ENCODE measurements at regions not wholly inside any gene's neighbourhood (a gene's known extent, or its start where the extent isn't known, plus 50 kb on each side); places are given as distances from the start of the nearest gene placed in this dataset.
A peak's percentile ranks its signal among the peaks of the same experiment; 100 is the strongest.

DNA sequence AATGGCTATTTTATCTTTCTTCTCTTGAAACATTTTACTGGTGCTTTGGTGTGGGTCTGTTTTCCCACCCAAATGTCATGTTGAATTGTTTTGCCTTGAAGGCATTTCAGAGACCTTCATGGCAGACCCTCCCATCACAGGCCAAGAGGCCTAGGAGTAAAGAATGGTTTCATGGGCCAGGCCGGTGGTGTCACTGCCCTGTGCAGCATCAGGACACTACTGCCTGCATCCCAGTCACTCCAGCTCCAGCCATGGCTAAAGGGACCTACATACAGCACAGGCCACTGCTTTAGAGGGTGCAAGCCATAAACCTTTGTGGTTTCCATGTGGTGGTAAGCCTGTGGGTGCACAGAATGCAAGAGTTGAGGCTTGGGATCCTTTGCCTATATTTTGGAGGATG is 326.9 kb downstream of the SLITRK5 start:
- POLR2A ChIA-PET, result no interaction called here
- no peak for DNase-seq (ENCODE audit: low read depth, low spot score)
- TF ChIP-seq, protein P1, sequence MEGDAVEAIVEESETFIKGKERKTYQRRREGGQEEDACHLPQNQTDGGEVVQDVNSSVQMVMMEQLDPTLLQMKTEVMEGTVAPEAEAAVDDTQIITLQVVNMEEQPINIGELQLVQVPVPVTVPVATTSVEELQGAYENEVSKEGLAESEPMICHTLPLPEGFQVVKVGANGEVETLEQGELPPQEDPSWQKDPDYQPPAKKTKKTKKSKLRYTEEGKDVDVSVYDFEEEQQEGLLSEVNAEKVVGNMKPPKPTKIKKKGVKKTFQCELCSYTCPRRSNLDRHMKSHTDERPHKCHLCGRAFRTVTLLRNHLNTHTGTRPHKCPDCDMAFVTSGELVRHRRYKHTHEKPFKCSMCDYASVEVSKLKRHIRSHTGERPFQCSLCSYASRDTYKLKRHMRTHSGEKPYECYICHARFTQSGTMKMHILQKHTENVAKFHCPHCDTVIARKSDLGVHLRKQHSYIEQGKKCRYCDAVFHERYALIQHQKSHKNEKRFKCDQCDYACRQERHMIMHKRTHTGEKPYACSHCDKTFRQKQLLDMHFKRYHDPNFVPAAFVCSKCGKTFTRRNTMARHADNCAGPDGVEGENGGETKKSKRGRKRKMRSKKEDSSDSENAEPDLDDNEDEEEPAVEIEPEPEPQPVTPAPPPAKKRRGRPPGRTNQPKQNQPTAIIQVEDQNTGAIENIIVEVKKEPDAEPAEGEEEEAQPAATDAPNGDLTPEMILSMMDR (IDR thresholded peaks at IDR 0.05; ENCODE audit: low read depth, low read length), result no peak
- Histone ChIP-seq H3K27me3 (ENCODE audit: control insufficient read depth, insufficient read depth, low read length) (no peaks in the 10 kb centered on the region), H3K4me3 (ENCODE audit: low read depth, low read length) (no peak overlapping the region), H3K9me3 (ENCODE audit: control insufficient read depth, insufficient read depth, low read length) (no peaks in the 10 kb centered on the region), H3K27ac (ENCODE audit: low read depth, low read length) (no peak overlapping the region)
- CTCF ChIA-PET, result no interaction called here

DNA sequence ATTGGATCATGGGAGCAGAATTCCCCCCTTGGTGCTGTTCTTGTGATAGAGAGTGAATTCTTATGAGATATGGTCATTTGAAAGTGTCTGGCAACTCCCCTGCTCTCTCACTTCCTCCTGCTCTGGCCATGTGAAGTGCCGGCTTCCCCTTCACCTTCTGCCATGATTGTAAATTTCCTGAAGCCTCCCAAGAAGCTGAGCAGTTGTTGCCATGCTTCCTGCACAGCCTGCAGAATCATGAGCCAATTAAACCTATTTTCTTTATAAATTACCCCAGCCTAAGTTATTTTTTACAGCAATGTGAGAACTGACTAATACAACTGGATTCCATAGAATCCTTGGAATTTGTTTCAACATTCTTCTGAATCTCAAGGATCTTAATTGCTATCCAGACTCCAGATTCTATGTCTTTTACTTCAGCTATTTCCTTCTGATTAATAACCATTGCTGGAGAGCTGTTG is 328.1 kb downstream of the SLITRK5 start:
- H3K27me3 ChIP-seq (ENCODE audit: control insufficient read depth, insufficient read depth, low read length), result no peaks in the 10 kb centered on the region
- POLR2A ChIA-PET, result no interaction called here
- H3K9me3 ChIP-seq (ENCODE audit: control insufficient read depth, insufficient read depth, low read length), result no peaks in the 10 kb centered on the region
- CTCF ChIA-PET, result no interaction called here
- peak; percentile 11 for DNase-seq (ENCODE audit: low read depth, low spot score)
- no peak overlapping the region for H3K4me3 ChIP-seq (ENCODE audit: low read depth, low read length)
- TF ChIP-seq, protein P1 (IDR thresholded peaks at IDR 0.05; ENCODE audit: low read depth, low read length), result no peak
- H3K27ac ChIP-seq (ENCODE audit: low read depth, low read length), result no peak overlapping the region

DNA sequence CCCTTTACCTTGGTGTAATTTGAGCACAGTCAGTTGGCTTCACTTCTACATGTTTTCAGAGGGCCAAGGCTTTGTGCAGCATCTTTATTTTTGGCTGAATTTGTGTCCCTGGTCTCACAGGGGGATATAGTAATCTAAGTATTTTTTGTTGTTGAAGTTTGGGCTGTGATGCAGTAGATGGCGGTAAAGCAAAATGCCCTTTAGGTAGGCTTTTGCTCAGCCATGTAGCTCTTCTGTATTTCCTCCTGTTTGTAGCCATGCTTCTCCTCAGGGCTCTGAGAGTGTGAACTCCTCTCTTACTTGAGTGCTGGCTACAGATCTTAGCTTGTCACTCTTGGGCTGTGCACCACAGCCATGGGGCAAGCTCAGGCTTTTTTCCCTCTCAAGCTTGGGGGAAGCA is 328.6 kb downstream of the SLITRK5 start:
- Histone ChIP-seq H3K27me3 (ENCODE audit: control insufficient read depth, insufficient read depth, low read length) (no peaks in the 10 kb centered on the region), H3K9me3 (ENCODE audit: control insufficient read depth, insufficient read depth, low read length) (no peaks in the 10 kb centered on the region), H3K27ac (ENCODE audit: low read depth, low read length) (peak overlapping the region; percentile 25), H3K4me3 (ENCODE audit: low read depth, low read length) (no peak overlapping the region)
- DNase-seq (ENCODE audit: low read depth, low spot score), result no peak
- TF ChIP-seq, protein P1 (IDR thresholded peaks at IDR 0.05; ENCODE audit: low read depth, low read length), result 0 out of 2 replicates have a peak, but pooled peaks have one; percentile 23
- POLR2A ChIA-PET, result no interaction called here
- CTCF ChIA-PET, result no interaction called here

DNA sequence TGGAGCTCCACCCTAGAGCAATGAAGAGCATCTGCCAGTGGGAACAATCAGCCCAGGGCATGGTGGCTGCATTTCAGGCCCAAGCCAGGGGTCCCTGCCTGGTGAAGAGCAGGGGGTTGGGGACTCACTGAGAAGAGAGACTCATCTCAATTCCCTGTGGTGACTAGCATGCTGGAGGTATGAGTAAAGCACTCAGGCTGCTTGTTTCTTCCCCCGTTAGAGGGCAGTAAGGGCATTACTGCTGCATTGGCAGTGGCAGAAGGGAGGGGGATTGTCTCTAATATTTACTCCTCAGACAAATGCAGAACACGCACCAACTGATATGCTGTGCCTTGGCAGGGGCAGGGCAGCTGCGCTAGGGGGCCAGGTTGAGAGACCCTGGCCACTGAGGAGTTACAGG is 329.1 kb downstream of the SLITRK5 start:
- H3K9me3 ChIP-seq (ENCODE audit: control insufficient read depth, insufficient read depth, low read length), result no peaks in the 10 kb centered on the region
- DNase-seq (ENCODE audit: low read depth, low spot score), result no peak
- peak overlapping the region; percentile 25 for H3K27ac ChIP-seq (ENCODE audit: low read depth, low read length)
- POLR2A ChIA-PET, result no interaction called here
- TF ChIP-seq, protein P1 (IDR thresholded peaks at IDR 0.05; ENCODE audit: low read depth, low read length), result no peak
- H3K27me3 ChIP-seq (ENCODE audit: control insufficient read depth, insufficient read depth, low read length), result no peaks in the 10 kb centered on the region
- CTCF ChIA-PET, result no interaction called here
- H3K4me3 ChIP-seq (ENCODE audit: low read depth, low read length), result no peak overlapping the region

DNA sequence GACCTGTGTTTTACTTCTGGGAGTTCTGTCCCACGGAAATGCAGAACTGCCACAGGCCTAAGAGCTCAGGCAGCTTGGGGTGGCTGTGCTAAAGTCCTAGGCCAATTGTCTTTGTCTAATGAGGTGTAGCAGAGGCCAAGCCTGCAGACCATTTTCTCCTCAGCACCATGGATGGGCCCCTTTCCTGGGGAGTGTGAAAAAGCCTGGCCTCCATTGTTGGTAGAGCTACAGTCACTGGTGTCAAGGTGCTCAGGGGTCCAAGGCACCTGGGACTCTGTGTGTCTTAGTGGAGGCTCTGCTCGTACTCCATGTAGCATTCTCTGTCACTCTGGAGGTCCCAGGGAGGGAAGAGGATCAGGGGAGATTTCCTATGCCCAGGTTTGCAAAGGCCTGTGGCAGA is 329.6 kb downstream of the SLITRK5 start:
- ChIA-PET CTCF (no interaction called here), POLR2A (no interaction called here)
- TF ChIP-seq, protein P1 (IDR thresholded peaks at IDR 0.05; ENCODE audit: low read depth, low read length), result no peak
- H3K9me3 ChIP-seq (ENCODE audit: control insufficient read depth, insufficient read depth, low read length), result no peaks in the 10 kb centered on the region
- H3K27ac ChIP-seq (ENCODE audit: low read depth, low read length), result no peak overlapping the region
- no peak for DNase-seq (ENCODE audit: low read depth, low spot score)
- H3K4me3 ChIP-seq (ENCODE audit: low read depth, low read length), result no peak overlapping the region
- no peaks in the 10 kb centered on the region for H3K27me3 ChIP-seq (ENCODE audit: control insufficient read depth, insufficient read depth, low read length)

Measured in AG04450 (cell line).